ENCODE measurements at regions not wholly inside any gene's neighbourhood (a gene's known extent, or its start where the extent isn't known, plus 50 kb on each side); places are given as distances from the start of the nearest gene placed in this dataset.

- TF ChIP-seq POLR2A (IDR thresholded peaks at IDR 0.05; ENCODE audit: control extremely low read depth in 1 of 2, low read depth in 2 of 2, low read length in 2 of 2): no peak
- no peak for TF ChIP-seq CTCF (IDR thresholded peaks at IDR 0.05; ENCODE audit: control extremely low read depth in 1 of 3, insufficient read depth in 1 of 3, low read depth in 1 of 3, low read length in 3 of 3)
- no peak for TF ChIP-seq JUND (IDR thresholded peaks at IDR 0.05; ENCODE audit: low read length)
- no peak for TF ChIP-seq TAF1 (IDR thresholded peaks at IDR 0.05; ENCODE audit: low read depth, low read length)
- TF ChIP-seq GABPA (IDR thresholded peaks at IDR 0.05; ENCODE audit: borderline replicate concordance, insufficient read depth, low read length): no peak
- TF ChIP-seq POLR2AphosphoS5 (IDR thresholded peaks at IDR 0.05; ENCODE audit: low read depth, low read length): no peak
- TF ChIP-seq CHD1 (IDR thresholded peaks at IDR 0.05; ENCODE audit: low read depth, low read length): no peak
- no peak for TF ChIP-seq MAX (IDR thresholded peaks at IDR 0.05)
- no peak for TF ChIP-seq KDM4A (IDR thresholded peaks at IDR 0.05; ENCODE audit: low read depth, low read length, severe bottlenecking)
- no peak for TF ChIP-seq SIX5 (IDR thresholded peaks at IDR 0.05; ENCODE audit: low read depth, low read length)
- no peak for TF ChIP-seq CEBPB (IDR thresholded peaks at IDR 0.05; ENCODE audit: low read depth, low read length)
- TF ChIP-seq JUN (IDR thresholded peaks at IDR 0.05; ENCODE audit: low read depth, low read length): no peak
- TF ChIP-seq TEAD4 (IDR thresholded peaks at IDR 0.05; ENCODE audit: low read depth, low read length): no peak
- TF ChIP-seq EZH2 (IDR thresholded peaks at IDR 0.05; ENCODE audit: low read depth, low read length, severe bottlenecking): no peak
Measured at GRCh38 chr7:28258240-28258639, 77.6 kb upstream of the JAZF1 start.

Measured in H1 (cell line).